ENCODE measurements at regions not wholly inside any gene's neighbourhood (a gene's known extent, or its start where the extent isn't known, plus 50 kb on each side); places are given as distances from the start of the nearest gene placed in this dataset.

DNA sequence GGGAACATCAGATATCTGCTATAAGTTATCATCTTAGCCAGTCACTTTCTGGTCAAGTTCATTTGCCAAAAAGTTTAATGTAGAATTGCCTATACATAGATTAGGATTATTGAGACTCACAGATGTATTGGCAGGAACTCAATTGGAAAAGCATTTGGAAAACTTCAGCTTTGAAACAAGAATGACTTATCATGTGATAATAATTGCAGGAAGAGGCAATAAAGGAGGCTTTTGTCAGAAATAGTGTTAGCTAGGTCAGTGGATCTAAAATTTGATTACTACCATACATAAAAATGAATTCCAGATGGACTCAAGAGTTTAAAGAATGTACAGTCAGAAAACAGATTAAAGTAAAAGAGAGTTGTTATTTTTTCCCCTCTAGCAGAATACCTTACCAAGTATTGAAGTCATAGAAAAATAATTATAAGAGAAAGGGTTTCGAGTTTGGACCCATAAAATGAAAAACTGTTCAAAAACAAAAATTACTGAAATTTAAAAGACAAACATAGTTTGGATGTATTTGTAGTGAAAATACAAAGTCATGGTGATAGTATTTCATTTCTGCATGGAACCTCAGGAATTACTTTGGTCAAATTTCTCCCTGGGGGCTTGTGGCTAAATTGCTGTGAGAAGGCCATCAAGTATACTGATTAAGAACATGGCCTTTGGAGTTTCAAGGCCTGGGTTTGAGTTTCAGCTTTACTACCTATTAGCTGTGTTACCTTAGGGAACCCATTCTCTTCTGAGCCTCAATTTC lies 159.9 kb downstream of the TMEM38B start:
- no peak for DNase-seq
- Mint-ChIP-seq H3K27me3 (peaks cover 8% of the 10 kb centered on the region), H3K27ac (no peak overlapping the region), H3K4me1 (peaks cover 23% of the 10 kb centered on the region), H3K36me3 (ENCODE audit: low read depth) (peaks cover 2% of the 10 kb centered on the region), H3K4me3 (no peak overlapping the region), H3K9me3 (peaks cover 3% of the 10 kb centered on the region)
- ChIA-PET POLR2A (no interaction called here), CTCF (no interaction called here)

DNA sequence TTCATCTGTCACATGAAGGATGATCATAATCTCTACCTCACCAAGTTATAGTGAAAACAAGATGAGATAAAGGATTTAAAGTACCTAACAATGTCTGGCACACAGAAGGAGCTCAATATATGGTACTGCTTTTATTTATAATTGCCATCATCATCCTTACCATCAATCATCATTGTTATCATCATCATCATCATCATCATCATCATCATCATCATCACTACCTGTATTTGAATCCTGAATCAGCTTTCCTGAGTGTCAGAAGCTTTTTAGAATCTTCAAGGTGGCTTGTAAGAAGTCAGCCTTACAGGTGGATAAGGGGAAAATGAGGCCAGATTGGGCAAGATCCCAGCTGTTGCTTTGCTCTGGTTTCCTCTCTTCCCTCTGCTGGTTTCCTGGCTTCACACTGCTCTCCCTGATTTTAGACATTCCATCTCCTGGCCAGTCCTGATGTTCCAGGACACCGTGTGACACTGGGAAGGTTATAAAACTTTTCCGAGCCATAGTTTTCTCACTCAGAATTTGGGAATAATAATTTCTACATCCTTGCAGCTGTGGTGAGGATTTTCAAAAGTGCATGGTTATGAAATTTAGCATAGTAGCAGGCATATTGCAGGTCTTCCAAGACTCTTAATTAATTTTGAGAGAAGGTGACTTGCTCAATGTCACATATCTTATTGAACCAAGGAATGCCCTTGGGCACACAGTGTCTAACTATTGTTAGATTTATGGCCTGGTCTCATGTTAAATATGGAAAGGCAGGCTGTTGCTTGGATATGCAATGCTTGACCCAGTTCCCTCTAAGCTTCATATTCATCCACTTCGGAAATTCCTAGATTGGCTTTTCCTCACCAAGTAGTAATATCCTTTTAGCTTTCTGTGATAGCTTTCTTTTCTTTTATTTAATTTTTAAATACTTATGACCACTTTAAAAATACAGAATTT lies 160.7 kb downstream of the TMEM38B start:
- no peak overlapping the region for H3K4me3 Mint-ChIP-seq
- H3K9me3 Mint-ChIP-seq, result peaks cover 3% of the 10 kb centered on the region
- POLR2A ChIA-PET, result no interaction called here
- H3K36me3 Mint-ChIP-seq (ENCODE audit: low read depth), result peaks cover 8% of the 10 kb centered on the region
- peaks cover 14% of the 10 kb centered on the region for H3K27me3 Mint-ChIP-seq
- H3K4me1 Mint-ChIP-seq, result peaks cover 30% of the 10 kb centered on the region
- no peak overlapping the region for H3K27ac Mint-ChIP-seq
- CTCF ChIA-PET, result interaction anchor here (0.7 kb wide), 1 partner anchor 23 kb away, joined by 4 read pairs; no protein-coding TSS in a partner anchor
- DNase-seq, result no peak

DNA sequence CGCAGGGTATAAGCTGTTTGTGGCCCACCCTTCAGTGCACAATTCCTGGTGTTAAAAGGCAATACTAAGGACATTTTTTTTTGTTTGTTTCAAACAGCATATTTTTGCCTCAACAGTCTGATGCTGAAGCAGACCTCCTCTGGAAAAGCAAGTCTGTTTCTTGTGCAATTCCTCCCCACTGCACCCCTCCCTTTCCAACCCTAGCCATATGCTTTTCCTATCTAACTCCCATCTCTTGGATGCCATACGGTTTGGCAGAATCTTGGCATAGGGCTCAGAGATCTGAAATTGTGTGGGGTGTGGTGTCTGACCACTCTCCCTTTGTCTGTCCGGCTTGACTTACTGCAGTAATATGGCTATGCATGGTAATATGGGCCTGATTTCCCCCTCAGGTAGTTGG lies 161.6 kb downstream of the TMEM38B start:
- Mint-ChIP-seq H3K4me1 (peaks cover 30% of the 10 kb centered on the region), H3K36me3 (ENCODE audit: low read depth) (peaks cover 8% of the 10 kb centered on the region), H3K27ac (no peak overlapping the region), H3K4me3 (no peak overlapping the region), H3K9me3 (peaks cover 3% of the 10 kb centered on the region), H3K27me3 (peaks cover 20% of the 10 kb centered on the region)
- ChIA-PET POLR2A (no interaction called here), CTCF (no interaction called here)
- no peak for DNase-seq

DNA sequence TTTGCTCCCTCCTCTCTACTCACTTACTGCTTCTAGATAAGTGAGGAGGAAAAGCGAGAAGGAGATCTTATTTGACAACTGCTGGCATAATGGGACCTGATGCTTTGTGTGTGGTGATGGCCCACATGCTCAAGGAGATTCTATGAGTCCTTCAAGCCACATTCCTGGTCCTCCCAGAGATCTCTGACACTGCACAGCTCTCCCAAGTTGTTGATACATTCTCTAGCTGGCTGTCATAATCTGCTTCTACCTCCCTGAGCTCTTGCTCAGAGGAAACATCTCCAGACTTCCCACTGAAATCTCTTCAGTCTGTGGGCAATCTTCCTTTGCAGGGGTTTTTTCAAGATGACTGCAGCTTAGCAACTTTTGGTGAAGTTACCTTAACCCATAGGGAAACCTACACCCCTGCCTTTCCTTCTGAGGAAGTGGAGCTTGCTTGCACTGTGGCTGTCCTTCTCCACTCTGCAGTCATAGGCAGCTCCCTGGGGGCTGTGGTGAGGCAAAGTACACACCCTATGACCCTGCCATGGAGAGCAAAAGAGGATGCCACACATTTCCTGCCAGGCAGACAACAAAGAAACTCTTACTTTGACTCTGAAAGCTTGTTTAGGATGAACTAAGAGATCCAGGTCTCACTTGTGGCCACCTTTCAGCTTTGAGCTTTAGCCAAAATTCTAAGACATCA lies 163.8 kb downstream of the TMEM38B start:
- DNase-seq, result peak; percentile 67
- H3K4me1 Mint-ChIP-seq, result peaks cover 30% of the 10 kb centered on the region
- H3K9me3 Mint-ChIP-seq, result peaks cover 3% of the 10 kb centered on the region
- ChIA-PET POLR2A (interaction anchor here (0.6 to 1.2 kb wide), 2 partner anchors 10 to 166 kb away, joined by 3 to 4 read pairs; no protein-coding TSS in a partner anchor), CTCF (interaction anchor here (0.6 to 1.2 kb wide), 3 partner anchors 22 to 683 kb away, joined by 3 to 6 read pairs (median 4); no protein-coding TSS in a partner anchor)
- peak overlapping the region; percentile 40 for H3K4me3 Mint-ChIP-seq
- peaks cover 8% of the 10 kb centered on the region for H3K36me3 Mint-ChIP-seq (ENCODE audit: low read depth)
- H3K27ac Mint-ChIP-seq, result peak overlapping the region; percentile 83
- H3K27me3 Mint-ChIP-seq, result peaks cover 28% of the 10 kb centered on the region

DNA sequence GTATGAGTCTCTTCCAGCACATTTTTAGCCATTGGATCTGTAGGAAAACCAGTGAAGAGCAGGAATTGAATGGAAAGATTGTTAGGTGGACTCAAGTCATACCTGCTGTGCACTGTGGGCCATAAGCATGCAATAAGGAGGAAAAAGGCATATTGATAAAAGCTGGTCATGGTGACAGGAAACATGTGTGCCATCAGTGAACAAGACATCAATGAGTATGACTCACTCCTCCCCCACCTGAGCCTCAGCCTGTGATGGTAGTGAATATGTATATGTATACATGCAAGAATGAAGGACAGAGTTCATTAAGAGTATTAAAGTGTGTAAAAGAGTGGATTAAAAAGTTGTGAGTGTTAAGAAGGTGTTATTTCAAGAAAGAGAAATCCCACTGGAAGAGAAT lies 164.5 kb downstream of the TMEM38B start:
- peak overlapping the region; percentile 83 for H3K27ac Mint-ChIP-seq
- peak; percentile 39 for DNase-seq
- peaks cover 3% of the 10 kb centered on the region for H3K9me3 Mint-ChIP-seq
- peaks cover 30% of the 10 kb centered on the region for H3K4me1 Mint-ChIP-seq
- H3K36me3 Mint-ChIP-seq (ENCODE audit: low read depth), result peaks cover 8% of the 10 kb centered on the region
- ChIA-PET CTCF (interaction anchor here (1.0 kb wide), 1 partner anchor 23 kb away, joined by 4 read pairs; no protein-coding TSS in a partner anchor), POLR2A (interaction anchor here (1.2 kb wide), 1 partner anchor 11 kb away, joined by 3 read pairs; no protein-coding TSS in a partner anchor)
- H3K27me3 Mint-ChIP-seq, result peaks cover 27% of the 10 kb centered on the region
- H3K4me3 Mint-ChIP-seq, result peak overlapping the region; percentile 40

DNA sequence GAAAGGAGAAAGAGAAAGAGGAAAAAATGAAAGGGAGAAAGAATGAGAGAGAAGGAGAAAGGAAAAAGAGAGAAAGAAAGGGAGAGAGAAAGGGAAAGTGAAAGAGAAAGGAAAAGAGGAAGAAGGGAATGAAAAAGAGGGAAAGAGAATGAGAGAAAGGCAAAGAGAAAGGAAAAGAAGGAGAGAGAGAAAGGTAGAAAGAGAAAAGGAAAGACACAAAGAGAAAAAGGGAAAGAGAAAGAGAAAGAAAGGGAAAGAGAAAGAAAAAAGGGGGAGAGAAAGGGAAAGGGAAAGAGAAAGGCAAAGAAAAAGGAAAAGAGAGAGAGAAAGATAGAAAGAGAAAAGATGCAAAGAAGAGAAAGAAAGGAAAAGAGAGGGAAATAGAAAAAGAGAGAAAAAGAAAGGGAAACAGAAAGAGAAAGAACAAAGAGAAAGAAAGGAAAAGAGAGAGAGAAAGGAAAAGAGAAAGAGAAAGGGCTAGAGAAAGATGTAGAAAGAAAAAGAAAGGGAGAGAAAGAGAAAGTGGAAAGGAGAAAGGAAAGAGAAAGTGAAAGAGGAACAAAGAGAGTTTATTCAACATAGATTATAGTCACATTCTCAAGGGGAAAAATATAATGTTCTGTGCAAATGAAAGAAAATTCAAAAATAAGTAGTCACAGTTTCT lies 165.2 kb downstream of the TMEM38B start:
- H3K27ac Mint-ChIP-seq, result peak overlapping the region; percentile 83
- POLR2A ChIA-PET, result no interaction called here

DNA sequence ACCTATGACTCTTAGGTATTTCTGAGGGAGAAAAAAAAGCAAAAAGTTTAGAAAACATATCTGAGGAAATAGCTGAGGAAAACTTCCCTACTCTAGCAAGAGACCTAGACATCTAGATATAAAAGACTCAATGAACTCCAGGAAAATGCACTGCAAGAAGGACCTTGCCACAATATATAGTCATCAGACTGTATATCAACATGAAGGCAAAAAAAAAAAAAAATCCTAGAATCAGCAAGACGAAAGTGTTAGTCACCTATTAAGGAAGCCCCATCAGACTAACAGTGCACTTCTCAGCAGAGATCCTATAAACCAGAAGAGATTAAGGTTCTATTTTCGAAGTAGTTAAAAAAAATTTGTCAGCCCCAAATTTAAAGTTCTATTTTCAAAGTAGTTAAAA lies 166.2 kb downstream of the TMEM38B start:
- DNase-seq, result no peak
- ChIA-PET CTCF (interaction anchor here (1.2 kb wide), 1 partner anchor 21 kb away, joined by 4 read pairs; no protein-coding TSS in a partner anchor), POLR2A (no interaction called here)
- no peak overlapping the region for H3K27ac Mint-ChIP-seq
- H3K4me3 Mint-ChIP-seq, result no peak overlapping the region
- H3K9me3 Mint-ChIP-seq, result peaks cover 3% of the 10 kb centered on the region
- peaks cover 8% of the 10 kb centered on the region for H3K36me3 Mint-ChIP-seq (ENCODE audit: low read depth)
- peaks cover 30% of the 10 kb centered on the region for H3K4me1 Mint-ChIP-seq
- H3K27me3 Mint-ChIP-seq, result peaks cover 27% of the 10 kb centered on the region

More for the DNA sequence above, 165.2 kb downstream of the TMEM38B start:
- DNase-seq, result no peak
- H3K4me3 Mint-ChIP-seq, result peak overlapping the region; percentile 40
- peaks cover 30% of the 10 kb centered on the region for H3K4me1 Mint-ChIP-seq
- CTCF ChIA-PET, result interaction anchor here (1.2 kb wide), 1 partner anchor 22 kb away, joined by 4 read pairs; no protein-coding TSS in a partner anchor
- peaks cover 3% of the 10 kb centered on the region for H3K9me3 Mint-ChIP-seq
- peaks cover 8% of the 10 kb centered on the region for H3K36me3 Mint-ChIP-seq (ENCODE audit: low read depth)
- H3K27me3 Mint-ChIP-seq, result peaks cover 27% of the 10 kb centered on the region

DNA sequence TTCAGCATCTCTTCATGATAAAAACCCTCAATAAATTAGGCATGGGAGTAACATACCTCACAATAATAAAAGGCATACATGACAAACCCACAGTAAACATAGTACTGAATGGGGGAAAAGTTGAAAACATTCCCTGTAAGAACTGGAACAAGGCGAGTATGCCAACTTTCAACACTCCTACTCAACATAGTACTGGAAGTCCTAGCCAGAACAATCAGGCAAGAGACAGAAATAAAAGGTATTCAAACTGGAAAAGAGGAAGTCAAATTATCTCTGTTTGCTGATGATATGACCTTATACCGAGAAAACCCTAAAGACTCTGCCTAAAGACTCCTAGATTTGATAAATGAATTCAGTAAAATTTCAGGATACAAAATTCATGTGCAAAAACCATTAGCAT lies 167.6 kb downstream of the TMEM38B start:
- Mint-ChIP-seq H3K27me3 (peaks cover 27% of the 10 kb centered on the region), H3K9me3 (peaks cover 3% of the 10 kb centered on the region), H3K27ac (no peak overlapping the region), H3K36me3 (ENCODE audit: low read depth) (peaks cover 8% of the 10 kb centered on the region), H3K4me1 (peaks cover 30% of the 10 kb centered on the region), H3K4me3 (no peak overlapping the region)
- no peak for DNase-seq
- POLR2A ChIA-PET, result no interaction called here
- CTCF ChIA-PET, result no interaction called here

DNA sequence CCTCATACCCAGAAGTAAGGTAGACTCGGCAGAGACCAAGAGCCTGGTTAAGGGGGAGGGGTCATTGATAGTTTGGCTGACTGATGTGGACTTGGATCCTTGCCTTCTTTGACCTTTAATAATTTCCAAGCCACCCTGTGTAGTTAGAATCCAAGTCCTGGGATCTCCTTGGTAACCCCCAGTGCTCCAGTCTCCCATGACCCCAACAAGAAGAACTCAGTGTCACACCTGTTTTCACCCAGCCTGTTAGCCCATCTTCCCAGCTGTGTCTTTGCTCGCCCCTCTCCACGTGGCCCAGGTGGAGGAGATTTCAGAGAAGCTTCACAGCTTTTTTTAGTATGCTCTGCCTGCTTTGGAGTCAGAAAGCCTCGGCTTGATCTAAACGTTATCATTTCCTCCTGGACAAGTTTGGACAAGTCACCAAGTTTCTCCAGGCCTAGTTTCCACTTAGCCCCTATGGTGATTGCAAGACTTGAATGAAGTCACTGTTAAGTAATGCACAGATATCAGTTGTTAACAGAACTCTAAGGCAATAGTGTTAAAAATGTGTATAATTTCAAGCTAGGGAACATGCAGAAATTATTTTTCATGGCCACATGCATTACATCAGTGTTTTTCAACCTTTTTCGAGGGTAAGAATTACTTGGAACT lies 170.0 kb downstream of the TMEM38B start:
- ChIA-PET POLR2A (no interaction called here), CTCF (no interaction called here)
- no peak for DNase-seq
- Mint-ChIP-seq H3K27ac (no peak overlapping the region), H3K4me1 (peaks cover 6% of the 10 kb centered on the region), H3K36me3 (ENCODE audit: low read depth) (peaks cover 5% of the 10 kb centered on the region), H3K4me3 (no peak overlapping the region), H3K9me3 (no peaks in the 10 kb centered on the region), H3K27me3 (peaks cover 30% of the 10 kb centered on the region)

DNA sequence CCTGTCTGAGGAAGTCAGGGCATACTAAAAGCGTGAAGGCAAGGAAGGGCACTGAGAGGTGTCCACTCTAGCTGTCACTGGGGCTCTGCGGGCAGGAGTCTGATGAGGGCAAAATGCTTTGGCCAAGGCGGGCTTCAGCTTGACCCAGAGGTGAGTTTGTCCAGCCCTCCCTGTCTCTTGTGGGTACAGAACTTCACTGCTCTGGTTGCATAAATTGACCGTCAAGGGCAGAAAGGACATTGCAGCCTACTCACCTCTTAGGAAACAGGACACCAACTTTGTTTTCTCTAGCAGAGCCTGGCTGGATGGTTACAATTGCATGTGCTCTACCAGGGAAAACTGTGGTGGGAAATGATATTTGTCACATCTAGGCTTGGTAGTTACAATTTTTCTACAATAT lies 170.9 kb downstream of the TMEM38B start:
- no peak overlapping the region for H3K27ac Mint-ChIP-seq
- H3K4me1 Mint-ChIP-seq, result no peaks in the 10 kb centered on the region
- ChIA-PET CTCF (interaction anchor here (2.0 kb wide), 1 partner anchor 16 kb away, joined by 5 read pairs; no protein-coding TSS in a partner anchor), POLR2A (no interaction called here)
- DNase-seq, result no peak
- H3K4me3 Mint-ChIP-seq, result no peak overlapping the region
- no peaks in the 10 kb centered on the region for H3K36me3 Mint-ChIP-seq (ENCODE audit: low read depth)
- H3K27me3 Mint-ChIP-seq, result peaks cover 28% of the 10 kb centered on the region
- no peaks in the 10 kb centered on the region for H3K9me3 Mint-ChIP-seq

DNA sequence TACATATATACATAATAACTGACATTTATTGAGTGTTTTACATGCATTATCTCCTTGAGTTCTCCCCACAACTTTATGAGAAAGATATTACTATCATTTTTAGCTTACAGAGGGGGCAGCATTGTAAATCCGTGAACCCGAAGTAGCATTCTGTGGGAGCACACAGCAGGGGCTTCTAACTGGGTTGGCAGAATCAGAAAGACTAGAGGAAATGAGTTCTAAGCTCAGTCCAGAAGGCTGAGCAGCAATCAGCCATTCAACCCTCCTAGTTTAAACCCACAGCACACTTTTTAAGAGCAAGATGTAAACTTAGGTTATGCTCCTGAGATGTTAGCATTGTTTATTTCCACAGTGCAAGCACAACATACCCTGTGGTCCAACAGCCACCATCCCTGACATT lies 177.2 kb downstream of the TMEM38B start:
- ChIA-PET CTCF (no interaction called here), POLR2A (no interaction called here)
- peaks cover 24% of the 10 kb centered on the region for H3K27me3 Mint-ChIP-seq
- H3K4me3 Mint-ChIP-seq, result no peak overlapping the region
- no peaks in the 10 kb centered on the region for H3K9me3 Mint-ChIP-seq
- DNase-seq, result no peak
- peaks cover 4% of the 10 kb centered on the region for H3K4me1 Mint-ChIP-seq
- no peak overlapping the region for H3K27ac Mint-ChIP-seq
- H3K36me3 Mint-ChIP-seq (ENCODE audit: low read depth), result no peaks in the 10 kb centered on the region

DNA sequence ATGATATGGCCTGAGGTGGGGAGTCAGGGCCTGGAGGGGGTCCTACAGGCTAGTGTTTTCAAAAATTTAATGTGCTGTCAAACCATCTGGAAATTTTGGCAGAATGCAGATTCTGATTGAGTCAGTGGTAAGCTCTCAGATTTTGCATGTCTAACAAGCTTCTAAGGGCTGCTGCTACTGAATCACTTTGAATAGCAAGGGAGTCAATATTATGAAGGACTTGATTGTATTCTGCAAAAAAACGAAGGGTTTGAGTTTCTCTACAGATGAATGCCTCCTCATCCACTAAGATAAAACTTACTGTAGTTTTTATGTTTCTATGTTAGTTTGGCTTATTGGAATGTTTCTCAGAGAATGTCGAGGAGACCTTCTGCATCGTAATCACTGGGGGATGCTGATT lies 179.5 kb downstream of the TMEM38B start:
- POLR2A ChIA-PET, result no interaction called here
- Mint-ChIP-seq H3K36me3 (ENCODE audit: low read depth) (no peaks in the 10 kb centered on the region), H3K4me1 (peaks cover 10% of the 10 kb centered on the region), H3K4me3 (no peak overlapping the region), H3K27ac (no peak overlapping the region), H3K9me3 (no peaks in the 10 kb centered on the region), H3K27me3 (peaks cover 26% of the 10 kb centered on the region)
- no peak for DNase-seq
- CTCF ChIA-PET, result no interaction called here

Measured in activated CD4-positive, alpha-beta T cell treated with anti-CD3 and anti-CD28 coated beads, Interleukin-2, amount 10 ng/mL, durations not matched to agents 7 days and 5 days (primary cell).